ENCODE measurements at regions not wholly inside any gene's neighbourhood (a gene's known extent, or its start where the extent isn't known, plus 50 kb on each side); places are given as distances from the start of the nearest gene placed in this dataset.

DNA sequence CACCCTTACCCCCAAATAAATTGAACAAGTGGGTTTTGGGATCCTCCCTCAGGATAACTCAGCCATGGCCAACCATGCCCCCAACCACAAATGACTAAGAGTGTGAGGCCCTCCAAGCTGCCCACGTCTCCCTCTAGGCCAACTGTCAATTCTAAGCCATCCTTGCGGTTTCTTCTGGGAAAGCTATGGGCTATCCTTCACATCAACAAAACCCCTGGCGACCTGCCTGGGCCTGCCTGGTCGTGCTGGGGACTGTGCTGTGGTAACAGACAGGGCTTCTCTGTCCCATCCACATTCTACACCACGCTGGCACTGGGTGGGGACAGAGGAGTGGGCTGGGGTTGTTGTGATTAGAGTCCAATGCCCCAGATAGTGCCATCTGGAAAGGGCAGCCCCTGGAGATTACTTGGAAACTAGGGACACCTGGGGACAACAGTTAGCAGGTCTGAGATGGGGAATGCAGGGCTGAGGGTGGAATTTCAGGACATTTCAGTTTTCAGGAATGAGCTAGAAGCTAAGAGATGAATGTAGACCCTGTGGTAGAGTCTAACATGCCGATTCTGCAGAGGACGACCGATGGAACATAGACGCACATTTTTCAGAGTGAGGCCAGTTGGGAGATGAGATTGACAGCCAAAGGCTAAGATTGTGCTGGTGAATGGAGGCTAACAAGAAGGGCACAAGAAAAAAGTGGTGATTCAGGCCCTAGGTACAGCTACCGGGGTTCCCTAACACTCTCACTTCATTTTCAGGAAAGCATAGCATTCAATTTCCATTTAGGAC lies 131.9 kb downstream of the RASSF10 start (continued):
- TF ChIP-seq KDM3A (CRISPR knock-in tag; IDR thresholded peaks at IDR 0.05; ENCODE audit: low read depth), result no peak
- no peak for TF ChIP-seq SRSF4 (IDR thresholded peaks at IDR 0.05; ENCODE audit: low read depth, low read length, poor library complexity, severe bottlenecking)
- TF ChIP-seq BRD4 (CRISPR knock-in tag; IDR thresholded peaks at IDR 0.05), result peak; percentile 47; the same call in 1 of the 2 replicates
- no peak for TF ChIP-seq LCORL (IDR thresholded peaks at IDR 0.05)
- 0 out of 2 replicates have a peak, but pooled peaks have one; percentile 49 for TF ChIP-seq LCORL (CRISPR knock-in tag; IDR thresholded peaks at IDR 0.05)
- no peak for TF ChIP-seq MYNN (CRISPR knock-in tag; IDR thresholded peaks at IDR 0.05; ENCODE audit: low read depth)
- no peak for TF ChIP-seq SALL2 (CRISPR knock-in tag; IDR thresholded peaks at IDR 0.05)
- TF ChIP-seq ZMAT3 (CRISPR knock-in tag; conservative IDR thresholded peaks at IDR 0.05), result 0 out of 2 replicates have a peak, but pooled peaks have one; percentile 15
- no peak for TF ChIP-seq ZNF180 (CRISPR knock-in tag; IDR thresholded peaks at IDR 0.05; ENCODE audit: borderline replicate concordance, low read depth)
- TF ChIP-seq ZNF335 (CRISPR knock-in tag; IDR thresholded peaks at IDR 0.05), result no peak
- TF ChIP-seq ZNF3 (CRISPR knock-in tag; IDR thresholded peaks at IDR 0.05), result no peak
- 0 out of 2 replicates have a peak, but pooled peaks have one; percentile 25 for TF ChIP-seq ZNF772 (CRISPR knock-in tag; IDR thresholded peaks at IDR 0.05)
- no peak for TF ChIP-seq TARDBP (CRISPR knock-in tag; IDR thresholded peaks at IDR 0.05)
- TF ChIP-seq DNMT3B (CRISPR knock-in tag; conservative IDR thresholded peaks at IDR 0.05), result no peak
- peak; percentile 66 for TF ChIP-seq RBM22 (optimal IDR thresholded peaks at IDR 0.05; ENCODE audit: low read length)
- no peak for TF ChIP-seq SOX6 (IDR thresholded peaks at IDR 0.05)
- TF ChIP-seq SOX6 (CRISPR knock-in tag; IDR thresholded peaks at IDR 0.05), result no peak
- TF ChIP-seq FIP1L1 (IDR thresholded peaks at IDR 0.05; ENCODE audit: borderline replicate concordance, insufficient read depth, low read depth, low read length), result 0 out of 2 replicates have a peak, but pooled peaks have one; percentile 30
- peak; percentile 32; the same call in 1 of the 2 replicates for TF ChIP-seq MED13 (CRISPR knock-in tag; IDR thresholded peaks at IDR 0.05)
- TF ChIP-seq, protein P1, sequence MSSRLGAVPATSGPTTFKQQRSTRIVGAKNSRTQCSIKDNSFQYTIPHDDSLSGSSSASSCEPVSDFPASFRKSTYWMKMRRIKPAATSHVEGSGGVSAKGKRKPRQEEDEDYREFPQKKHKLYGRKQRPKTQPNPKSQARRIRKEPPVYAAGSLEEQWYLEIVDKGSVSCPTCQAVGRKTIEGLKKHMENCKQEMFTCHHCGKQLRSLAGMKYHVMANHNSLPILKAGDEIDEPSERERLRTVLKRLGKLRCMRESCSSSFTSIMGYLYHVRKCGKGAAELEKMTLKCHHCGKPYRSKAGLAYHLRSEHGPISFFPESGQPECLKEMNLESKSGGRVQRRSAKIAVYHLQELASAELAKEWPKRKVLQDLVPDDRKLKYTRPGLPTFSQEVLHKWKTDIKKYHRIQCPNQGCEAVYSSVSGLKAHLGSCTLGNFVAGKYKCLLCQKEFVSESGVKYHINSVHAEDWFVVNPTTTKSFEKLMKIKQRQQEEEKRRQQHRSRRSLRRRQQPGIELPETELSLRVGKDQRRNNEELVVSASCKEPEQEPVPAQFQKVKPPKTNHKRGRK (CRISPR knock-in tag; IDR thresholded peaks at IDR 0.05), result no peak
- peak; percentile 61 for TF ChIP-seq POLR2G (IDR thresholded peaks at IDR 0.05; ENCODE audit: low read depth, low read length)
- TF ChIP-seq KLF12 (CRISPR knock-in tag; IDR thresholded peaks at IDR 0.05; ENCODE audit: borderline replicate concordance), result 0 out of 2 replicates have a peak, but pooled peaks have one; percentile 48
- peak; percentile 84; the same call in 1 of the 2 replicates for TF ChIP-seq ZNF572 (CRISPR knock-in tag; IDR thresholded peaks at IDR 0.05)
- TF ChIP-seq IRF9 (CRISPR knock-in tag; IDR thresholded peaks at IDR 0.05; ENCODE audit: borderline replicate concordance), result no peak
- TF ChIP-seq, protein P2, sequence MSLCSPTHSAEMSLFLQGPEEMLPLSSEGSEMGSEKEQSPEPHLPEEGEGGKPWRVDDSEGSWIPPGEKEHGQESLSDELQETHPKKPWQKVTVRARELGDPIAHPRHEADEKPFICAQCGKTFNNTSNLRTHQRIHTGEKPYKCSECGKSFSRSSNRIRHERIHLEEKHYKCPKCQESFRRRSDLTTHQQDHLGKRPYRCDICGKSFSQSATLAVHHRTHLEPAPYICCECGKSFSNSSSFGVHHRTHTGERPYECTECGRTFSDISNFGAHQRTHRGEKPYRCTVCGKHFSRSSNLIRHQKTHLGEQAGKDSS (CRISPR knock-in tag; IDR thresholded peaks at IDR 0.05; ENCODE audit: borderline replicate concordance, low read depth), result 0 out of 2 replicates have a peak, but pooled peaks have one; percentile 18
- peak; percentile 27; the same call in 1 of the 2 replicates for TF ChIP-seq FOXC1 (CRISPR knock-in tag; IDR thresholded peaks at IDR 0.05; ENCODE audit: borderline replicate concordance)
- no peak for TF ChIP-seq TGIF2 (CRISPR knock-in tag; IDR thresholded peaks at IDR 0.05)
- no peak for TF ChIP-seq FOXJ3 (CRISPR knock-in tag; IDR thresholded peaks at IDR 0.05; ENCODE audit: borderline replicate concordance)

Data from HepG2 (cell line).